ENCODE measurements at regions not wholly inside any gene's neighbourhood (a gene's known extent, or its start where the extent isn't known, plus 50 kb on each side); places are given as distances from the start of the nearest gene placed in this dataset.

GRCh38 chr1:161440312-161440894 is 64.9 kb upstream of the FCGR2A start (continued):
- TF ChIP-seq ZNF707 (tag by site-specific recombination; IDR thresholded peaks at IDR 0.05), result no peak
- peak; percentile 56 for TF ChIP-seq EGR2 (tag by site-specific recombination; IDR thresholded peaks at IDR 0.05; ENCODE audit: low read depth)
- no peak for TF ChIP-seq HOXA7 (CRISPR knock-in tag; IDR thresholded peaks at IDR 0.05; ENCODE audit: borderline replicate concordance)
- TF ChIP-seq ZNF174 (tag by site-specific recombination; IDR thresholded peaks at IDR 0.05), result no peak
- TF ChIP-seq, protein P1, sequence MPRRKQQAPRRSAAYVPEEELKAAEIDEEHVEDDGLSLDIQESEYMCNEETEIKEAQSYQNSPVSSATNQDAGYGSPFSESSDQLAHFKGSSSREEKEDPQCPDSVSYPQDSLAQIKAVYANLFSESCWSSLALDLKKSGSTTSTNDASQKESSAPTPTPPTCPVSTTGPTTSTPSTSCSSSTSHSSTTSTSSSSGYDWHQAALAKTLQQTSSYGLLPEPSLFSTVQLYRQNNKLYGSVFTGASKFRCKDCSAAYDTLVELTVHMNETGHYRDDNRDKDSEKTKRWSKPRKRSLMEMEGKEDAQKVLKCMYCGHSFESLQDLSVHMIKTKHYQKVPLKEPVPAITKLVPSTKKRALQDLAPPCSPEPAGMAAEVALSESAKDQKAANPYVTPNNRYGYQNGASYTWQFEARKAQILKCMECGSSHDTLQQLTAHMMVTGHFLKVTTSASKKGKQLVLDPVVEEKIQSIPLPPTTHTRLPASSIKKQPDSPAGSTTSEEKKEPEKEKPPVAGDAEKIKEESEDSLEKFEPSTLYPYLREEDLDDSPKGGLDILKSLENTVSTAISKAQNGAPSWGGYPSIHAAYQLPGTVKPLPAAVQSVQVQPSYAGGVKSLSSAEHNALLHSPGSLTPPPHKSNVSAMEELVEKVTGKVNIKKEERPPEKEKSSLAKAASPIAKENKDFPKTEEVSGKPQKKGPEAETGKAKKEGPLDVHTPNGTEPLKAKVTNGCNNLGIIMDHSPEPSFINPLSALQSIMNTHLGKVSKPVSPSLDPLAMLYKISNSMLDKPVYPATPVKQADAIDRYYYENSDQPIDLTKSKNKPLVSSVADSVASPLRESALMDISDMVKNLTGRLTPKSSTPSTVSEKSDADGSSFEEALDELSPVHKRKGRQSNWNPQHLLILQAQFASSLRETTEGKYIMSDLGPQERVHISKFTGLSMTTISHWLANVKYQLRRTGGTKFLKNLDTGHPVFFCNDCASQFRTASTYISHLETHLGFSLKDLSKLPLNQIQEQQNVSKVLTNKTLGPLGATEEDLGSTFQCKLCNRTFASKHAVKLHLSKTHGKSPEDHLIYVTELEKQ (tag by site-specific recombination; IDR thresholded peaks at IDR 0.05; ENCODE audit: borderline replicate concordance), result 0 out of 2 replicates have a peak, but pooled peaks have one; percentile 34
- TF ChIP-seq ZFP69B (tag by site-specific recombination; IDR thresholded peaks at IDR 0.05), result peak; percentile 97
- TF ChIP-seq, protein P2, sequence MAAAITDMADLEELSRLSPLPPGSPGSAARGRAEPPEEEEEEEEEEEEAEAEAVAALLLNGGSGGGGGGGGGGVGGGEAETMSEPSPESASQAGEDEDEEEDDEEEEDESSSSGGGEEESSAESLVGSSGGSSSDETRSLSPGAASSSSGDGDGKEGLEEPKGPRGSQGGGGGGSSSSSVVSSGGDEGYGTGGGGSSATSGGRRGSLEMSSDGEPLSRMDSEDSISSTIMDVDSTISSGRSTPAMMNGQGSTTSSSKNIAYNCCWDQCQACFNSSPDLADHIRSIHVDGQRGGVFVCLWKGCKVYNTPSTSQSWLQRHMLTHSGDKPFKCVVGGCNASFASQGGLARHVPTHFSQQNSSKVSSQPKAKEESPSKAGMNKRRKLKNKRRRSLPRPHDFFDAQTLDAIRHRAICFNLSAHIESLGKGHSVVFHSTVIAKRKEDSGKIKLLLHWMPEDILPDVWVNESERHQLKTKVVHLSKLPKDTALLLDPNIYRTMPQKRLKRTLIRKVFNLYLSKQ (tag by site-specific recombination; IDR thresholded peaks at IDR 0.05; ENCODE audit: borderline replicate concordance), result no peak
- TF ChIP-seq ZNF292 (tag by site-specific recombination; IDR thresholded peaks at IDR 0.05; ENCODE audit: borderline replicate concordance, low read depth), result no peak
- no peak for TF ChIP-seq ZNF837 (tag by site-specific recombination; IDR thresholded peaks at IDR 0.05)
- no peak for TF ChIP-seq ZNF23 (tag by site-specific recombination; IDR thresholded peaks at IDR 0.05; ENCODE audit: borderline replicate concordance)
- peak; percentile 76 for TF ChIP-seq HIC1 (tag by site-specific recombination; IDR thresholded peaks at IDR 0.05)
- peak; percentile 76 for TF ChIP-seq ZNF449 (tag by site-specific recombination; IDR thresholded peaks at IDR 0.05)
- TF ChIP-seq, protein P3, sequence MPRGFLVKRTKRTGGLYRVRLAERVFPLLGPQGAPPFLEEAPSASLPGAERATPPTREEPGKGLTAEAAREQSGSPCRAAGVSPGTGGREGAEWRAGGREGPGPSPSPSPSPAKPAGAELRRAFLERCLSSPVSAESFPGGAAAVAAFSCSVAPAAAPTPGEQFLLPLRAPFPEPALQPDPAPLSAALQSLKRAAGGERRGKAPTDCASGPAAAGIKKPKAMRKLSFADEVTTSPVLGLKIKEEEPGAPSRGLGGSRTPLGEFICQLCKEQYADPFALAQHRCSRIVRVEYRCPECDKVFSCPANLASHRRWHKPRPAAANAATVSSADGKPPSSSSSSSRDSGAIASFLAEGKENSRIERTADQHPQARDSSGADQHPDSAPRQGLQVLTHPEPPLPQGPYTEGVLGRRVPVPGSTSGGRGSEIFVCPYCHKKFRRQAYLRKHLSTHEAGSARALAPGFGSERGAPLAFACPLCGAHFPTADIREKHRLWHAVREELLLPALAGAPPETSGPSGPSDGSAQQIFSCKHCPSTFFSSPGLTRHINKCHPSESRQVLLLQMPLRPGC (tag by site-specific recombination; IDR thresholded peaks at IDR 0.05), result no peak
- TF ChIP-seq ZNF423 (tag by site-specific recombination; IDR thresholded peaks at IDR 0.05), result peak; percentile 27; the same call in 1 of the 2 replicates
- no peak for TF ChIP-seq ZNF513 (tag by site-specific recombination; IDR thresholded peaks at IDR 0.05)
- TF ChIP-seq ZNF266 (tag by site-specific recombination; IDR thresholded peaks at IDR 0.05; ENCODE audit: low read depth), result no peak
- no peak for TF ChIP-seq ZNF768 (tag by site-specific recombination; IDR thresholded peaks at IDR 0.05)
- peak; percentile 68; the same call in 1 of the 2 replicates for TF ChIP-seq BCL11A (tag by site-specific recombination; IDR thresholded peaks at IDR 0.05; ENCODE audit: low read depth)

Measured in HEK293 (cell line).